NCI-H69 (cell line): ENCODE measurements at regions not wholly inside any gene's neighbourhood (a gene's known extent, or its start where the extent isn't known, plus 50 kb on each side); places are given as distances from the start of the nearest gene placed in this dataset.
"Not testable (repeated sequence)": the region's sequence is repeated elsewhere in the genome, so short reads cannot be mapped to it uniquely, and the experiment has no call there.

Experiments used
- DNase-seq: peaks from one replicate; lab custom pipeline; 2025; lab: John Stamatoyannopoulos, UW

DNA sequence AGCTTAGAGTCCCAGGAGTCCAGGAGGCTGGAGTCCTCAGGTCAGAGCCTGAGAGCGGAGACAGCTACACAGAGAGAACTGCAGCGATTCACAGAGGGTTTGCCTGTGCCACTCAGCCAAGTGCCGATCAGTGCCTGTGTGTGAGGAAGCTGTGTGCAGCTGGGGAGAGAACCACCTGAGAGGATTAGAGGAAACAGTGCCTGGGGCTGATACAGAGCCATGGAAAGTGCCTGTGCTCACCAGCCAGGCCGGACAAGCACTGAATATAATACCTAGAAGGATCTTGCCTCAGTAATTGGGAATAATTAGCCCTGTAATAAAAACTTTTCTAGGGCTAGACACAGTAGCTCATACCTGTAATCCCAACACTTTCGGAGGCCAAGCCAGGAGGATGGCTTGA, 134.7 kb downstream of the ARHGAP11B start:
- DNase-seq, result not testable (repeated sequence)

DNA sequence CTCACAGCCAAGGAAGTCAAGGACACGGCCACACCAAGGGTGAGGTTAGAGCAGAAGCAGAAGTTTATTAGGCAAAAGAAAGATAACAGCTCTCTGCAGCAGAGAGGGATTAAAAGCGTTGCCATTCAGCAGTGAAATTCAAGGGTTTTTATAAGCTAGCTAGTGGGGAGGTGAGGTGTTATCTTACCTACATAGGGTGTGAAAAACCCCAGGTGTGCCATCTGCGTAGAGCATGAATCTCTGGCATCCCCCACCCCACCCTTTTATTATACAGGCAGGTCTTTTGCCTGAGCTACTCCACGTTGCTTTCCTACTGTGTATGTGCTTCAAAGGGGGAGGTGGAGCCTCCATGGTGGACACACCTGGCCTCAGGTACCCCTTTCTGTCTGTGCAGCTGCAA, 135.4 kb downstream of the ARHGAP11B start:
- not testable (repeated sequence) for DNase-seq

DNA sequence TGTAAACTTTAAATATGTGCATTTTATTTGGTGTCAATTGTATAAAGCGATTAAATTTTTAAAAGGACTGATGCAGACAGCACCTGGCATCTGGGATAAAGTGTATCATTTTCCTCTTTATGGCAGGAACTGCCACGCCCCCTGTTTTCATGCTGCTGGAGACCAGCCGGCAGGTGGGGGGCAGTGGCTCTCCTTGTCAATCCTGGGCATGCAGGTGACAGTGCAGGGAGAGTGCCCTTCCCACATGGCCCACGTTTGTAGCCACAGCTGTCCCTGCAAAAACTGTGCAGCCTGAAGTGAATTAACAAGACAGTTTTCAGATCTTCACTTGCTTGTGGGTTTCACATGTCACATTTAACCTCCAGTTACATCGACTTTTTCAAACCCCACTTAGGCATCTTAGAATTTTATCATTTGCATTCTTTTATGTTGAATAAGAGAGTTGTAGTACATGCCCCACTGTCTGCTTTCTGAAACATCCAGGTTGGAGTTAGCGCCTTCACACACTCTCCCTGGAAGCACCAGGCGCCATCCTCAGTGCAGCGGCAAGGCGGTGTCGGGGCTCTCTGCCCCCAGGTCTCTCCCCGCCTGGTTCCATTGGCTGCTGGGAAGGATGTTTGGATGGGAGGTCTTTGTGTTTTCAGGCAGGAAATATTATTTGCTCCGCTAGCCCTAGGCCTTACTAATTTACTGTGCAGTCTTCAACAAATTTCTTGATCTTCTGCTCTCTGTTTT, 134.2 kb upstream of the FAN1 start:
- DNase-seq, result peak; percentile 75

DNA sequence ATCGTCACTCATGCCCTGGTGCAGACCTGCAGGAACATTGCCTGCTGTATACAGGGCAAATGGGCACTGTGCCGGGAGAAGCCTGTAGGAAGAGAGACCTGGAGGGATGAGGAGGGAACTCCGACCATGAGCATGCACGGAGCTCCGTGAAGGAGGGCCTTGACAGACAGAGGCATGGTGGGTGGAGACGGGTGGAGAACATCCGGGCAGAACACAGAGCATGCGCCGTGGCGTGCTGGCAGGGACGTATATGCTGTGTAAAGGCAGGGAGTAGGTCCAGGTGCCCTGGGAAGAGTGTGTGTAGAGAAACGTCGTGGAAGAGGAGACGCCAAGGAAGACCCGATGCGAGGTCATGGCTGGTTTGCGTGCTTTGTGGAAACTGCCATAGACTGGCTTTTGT, 133.0 kb upstream of the FAN1 start:
- no peak for DNase-seq

DNA sequence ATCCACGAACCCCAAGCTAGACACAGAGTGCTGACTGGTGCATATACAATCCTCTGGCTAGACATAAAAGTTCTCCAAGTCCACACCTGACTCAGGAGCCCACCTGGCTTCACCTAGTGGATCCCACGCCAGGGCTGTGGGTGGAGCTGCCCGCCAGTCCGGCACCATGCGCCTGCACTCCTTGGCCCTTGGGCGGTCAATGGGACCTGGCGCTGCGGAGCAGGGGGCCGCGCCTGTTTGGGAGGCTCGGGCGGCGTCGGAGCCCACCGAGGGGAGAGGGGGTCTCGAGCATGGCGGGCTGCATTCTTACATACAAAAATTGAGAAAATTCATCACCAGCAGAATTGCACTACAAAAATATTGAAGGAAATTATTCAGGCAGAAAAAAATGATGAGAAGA, 120.7 kb upstream of the FAN1 start:
- no peak for DNase-seq

DNA sequence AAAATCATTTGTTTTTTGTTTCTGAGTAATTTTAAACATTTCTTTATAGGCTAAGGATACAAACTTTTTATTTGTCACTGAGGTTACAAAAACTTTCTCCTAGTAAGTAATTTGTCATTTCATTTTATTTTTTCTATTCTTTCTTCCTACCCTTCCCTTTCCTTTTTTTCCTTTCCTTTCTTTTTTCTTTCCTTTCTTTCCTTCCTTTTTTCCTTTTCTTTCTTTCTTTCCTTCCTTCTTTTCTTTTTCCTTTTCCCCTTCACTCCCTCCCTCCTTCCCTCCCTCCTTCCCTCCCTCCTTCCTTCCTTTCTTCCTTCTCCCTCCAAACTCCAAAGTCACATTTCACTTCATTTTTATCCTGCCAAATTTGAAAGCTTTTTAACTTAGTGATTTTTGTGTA, 115.1 kb upstream of the FAN1 start:
- no peak for DNase-seq

DNA sequence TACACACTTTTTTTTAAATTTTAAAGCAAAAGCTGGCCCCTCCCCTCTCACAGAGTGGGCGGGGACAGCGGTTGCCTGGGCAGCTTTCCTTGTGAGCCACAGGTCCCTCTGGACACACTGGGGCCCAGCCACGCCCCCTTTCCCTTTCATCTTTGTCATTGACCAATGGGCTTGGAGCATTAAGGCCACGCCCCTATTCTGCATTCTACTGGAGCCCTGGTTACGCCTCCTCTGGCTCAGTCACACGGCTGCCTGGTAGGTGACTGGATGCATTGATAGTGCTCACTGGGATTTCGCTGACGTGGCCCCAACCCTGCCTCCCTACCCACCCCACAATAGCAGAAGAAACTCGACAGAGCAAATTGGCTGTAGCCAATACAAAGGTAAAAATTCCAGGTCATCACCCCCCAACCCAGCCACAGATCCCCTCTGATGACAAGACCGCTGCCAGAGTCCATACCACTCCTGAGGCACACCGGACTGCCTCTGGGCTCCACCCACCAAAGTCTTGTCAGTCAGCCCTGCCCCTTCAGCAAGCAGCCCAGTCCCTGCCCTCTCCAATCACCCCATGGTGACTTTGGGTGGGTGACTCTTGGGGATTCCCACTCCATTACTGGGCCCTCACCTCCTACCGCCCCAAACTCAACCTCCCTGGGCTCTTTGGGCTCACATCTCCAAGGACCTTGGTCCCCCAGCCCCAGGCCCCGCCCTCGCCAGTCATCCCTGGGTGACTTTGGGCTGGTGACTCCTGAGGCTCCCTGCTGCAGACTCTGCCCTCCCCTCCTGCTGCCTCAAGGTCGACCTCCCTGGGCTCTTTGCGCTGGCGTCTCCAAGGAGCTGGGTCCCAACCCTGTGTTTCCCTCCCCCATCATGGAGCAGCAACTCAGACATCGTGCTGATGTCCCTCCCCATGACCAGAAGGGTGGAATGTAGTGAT, 112.2 kb upstream of the FAN1 start:
- DNase-seq, result peak; percentile 22

DNA sequence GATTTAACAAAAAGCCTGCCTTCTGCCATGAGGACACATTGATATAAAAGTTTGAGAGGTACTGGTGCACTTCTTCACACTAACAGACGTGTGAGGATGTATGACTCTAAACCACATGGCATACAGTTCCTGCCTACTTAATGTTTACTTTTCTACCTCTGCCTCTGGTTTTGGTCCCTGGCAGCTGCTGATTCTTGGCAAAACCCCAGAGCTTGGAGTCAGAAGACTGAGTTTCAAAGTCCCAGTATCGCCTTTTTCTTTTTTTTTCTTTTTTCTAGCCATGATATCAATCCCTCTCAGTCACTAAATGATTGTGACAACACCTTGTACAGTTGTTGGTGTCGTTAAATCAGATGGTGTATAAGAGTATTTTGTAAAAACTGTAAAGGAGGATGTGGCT, 110.9 kb upstream of the FAN1 start:
- DNase-seq, result peak; percentile 40

DNA sequence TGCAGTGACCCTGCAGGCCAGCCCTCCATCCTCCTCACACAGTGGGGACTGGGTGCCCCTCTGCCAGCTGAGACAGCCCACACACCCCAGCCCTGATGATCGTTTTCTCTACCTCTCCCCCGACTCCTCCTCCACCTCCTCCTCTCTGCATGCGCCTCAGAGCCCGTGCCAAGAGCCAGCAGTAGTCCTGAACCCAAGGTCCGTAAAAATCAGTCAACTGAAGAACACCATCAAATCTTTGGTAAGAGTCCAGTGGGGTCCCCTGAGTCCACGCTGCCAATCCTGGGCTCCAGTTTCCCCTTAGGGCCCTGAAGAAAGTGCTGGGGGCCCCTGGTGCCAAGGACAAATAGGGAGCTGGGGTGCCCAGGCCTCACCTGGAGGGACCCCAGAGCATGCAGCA, 109.3 kb upstream of the FAN1 start:
- DNase-seq, result no peak

DNA sequence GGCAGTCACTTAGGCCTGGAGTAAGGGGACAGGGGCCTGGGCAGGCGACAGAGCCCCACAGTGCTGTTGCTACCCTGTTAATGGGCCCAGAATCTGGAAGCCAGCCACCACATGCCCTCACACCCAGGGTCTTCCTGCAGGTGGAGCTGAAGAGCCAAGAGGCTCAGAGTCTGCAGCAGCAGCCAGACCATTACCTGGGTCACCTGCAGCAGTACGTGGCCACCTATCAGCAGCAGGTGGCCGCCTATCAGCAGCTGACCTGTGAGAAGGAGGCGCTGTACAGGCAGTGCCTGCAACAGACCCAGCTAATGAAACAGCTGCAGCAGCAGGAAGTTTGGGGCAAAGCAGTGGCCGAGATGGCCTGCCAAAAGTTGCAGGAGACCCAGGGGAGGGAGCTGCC, 104.2 kb upstream of the FAN1 start:
- DNase-seq, result peak; percentile 70

DNA sequence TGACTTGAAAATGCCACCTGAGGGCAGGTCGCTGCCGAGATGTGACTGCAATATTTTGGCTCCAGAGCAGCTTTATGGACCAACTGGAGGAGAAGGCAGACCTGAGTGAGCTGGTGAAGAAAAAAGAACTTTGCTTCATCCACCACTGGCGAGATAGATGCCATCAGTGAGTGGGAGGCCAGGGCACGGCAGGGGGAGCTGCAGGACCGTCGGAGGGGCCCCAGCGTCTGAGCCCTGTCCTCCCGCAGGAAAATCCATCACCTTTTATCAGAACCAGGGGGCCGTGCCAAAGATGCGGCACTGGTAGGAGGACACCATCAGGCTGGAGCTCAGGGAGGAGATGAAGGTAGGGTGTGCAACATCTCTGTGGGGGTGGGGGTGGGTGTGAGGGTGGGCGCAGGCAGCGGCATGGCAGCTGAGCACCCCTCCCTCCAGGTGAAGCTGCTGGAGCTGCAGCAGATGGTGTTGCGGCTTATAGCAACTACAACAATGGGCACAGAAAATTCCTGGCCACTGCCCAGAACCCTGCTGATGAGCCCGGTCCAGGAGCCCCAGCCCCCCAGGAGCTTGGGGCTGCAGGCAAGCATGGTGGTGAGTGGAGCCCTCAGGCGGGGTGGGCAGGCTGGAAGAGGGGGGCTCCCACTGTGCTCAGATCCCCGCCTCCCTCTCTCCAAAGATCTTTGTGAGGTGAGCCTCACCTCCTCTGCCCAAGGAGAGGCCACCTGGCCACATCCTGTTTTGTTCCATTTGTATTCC, 102.4 kb upstream of the FAN1 start:
- peak; percentile 97 for DNase-seq

DNA sequence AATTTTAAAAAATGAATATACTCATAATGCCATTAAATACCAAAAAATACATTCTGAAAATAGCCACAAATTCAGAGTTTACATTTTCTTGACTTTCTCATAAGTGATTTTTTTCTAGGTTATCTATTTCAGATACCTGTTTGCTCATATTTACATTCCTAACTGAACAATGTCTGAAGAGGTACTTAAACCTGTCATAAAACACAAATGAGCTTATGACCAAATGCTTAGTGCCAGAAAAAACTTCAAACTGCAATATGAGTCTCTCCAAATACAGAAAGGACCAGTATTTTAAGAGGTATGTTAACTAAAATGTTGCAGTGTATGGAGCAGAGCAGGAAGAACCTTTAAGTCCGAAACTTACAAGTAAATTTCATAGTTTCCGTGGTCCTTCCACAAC, 101.7 kb upstream of the FAN1 start:
- DNase-seq, result peak; percentile 33

DNA sequence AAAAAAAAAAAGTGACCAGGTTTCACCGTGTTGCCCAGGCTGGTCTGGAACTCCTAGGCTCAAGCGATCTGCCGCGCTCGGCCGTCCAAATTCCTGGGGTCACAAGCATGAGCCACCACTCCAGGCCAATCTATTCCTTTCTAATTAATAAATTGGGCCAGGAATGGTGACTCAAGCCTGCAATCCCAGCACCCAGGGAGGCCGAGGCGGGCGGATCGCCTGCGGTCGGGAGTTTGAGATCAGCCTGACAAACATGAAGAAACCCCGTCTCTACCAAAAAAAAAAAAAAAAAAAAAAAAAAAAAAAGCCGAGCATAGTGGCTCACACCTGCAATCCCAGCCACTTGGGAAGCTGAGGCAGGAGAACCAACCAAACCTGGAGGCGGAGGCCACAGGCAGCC, 100.0 kb upstream of the FAN1 start:
- DNase-seq, result not testable (repeated sequence)

DNA sequence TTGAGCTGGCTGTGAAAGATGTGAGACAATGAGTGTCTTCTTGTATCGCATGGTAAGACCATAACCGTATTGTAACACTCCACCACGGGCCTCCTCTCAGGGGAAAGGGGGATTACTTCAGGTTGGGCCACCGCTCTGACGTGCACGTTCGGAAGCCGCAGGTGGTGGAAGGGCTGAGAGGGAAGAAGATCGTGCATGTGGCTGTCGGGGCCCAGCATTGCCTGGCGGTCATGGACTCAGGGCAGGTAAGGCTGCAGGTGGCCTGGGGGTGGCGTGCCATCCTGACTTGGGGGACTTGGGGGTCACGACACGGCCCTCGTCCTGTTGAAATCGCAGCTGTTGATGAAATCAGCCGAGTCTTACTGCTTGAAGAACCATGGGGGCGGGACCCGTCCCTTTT, 87.3 kb upstream of the FAN1 start:
- DNase-seq, result no peak

DNA sequence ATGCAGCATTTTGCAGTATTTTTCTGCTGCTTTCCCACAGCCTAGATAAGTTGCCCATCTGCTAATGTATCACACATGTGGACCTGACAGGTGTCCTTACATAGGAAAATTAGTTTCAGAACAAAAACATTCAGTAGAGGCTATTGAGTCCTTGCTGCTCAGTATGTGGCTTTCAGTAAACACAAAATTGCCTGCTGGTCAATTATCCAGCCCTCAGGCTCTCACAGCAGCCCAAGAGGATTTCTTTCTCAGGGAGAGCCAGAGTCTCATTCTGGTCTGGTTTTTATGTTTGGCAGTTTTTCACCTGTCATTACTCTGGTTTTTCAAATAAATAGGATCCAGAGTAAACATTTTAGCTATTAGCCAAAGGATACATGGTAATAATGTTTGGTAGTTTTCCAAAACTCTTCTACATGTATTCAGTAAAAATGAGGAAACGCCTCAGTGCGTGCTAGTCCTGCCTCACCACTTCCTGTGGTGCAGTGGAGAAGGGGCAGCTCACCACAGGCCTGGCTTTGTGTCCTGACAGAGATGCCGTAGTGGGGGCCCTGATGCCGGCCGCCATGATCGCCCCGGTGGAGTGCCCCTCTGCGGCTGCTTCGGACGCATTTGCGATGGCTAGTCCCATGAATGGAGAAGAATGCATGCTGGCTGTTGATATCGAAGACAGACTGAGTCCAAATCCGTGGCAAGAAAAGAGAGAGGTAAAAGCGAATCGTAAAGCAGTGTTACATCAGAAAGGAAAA, 80.5 kb upstream of the FAN1 start:
- DNase-seq, result peak; percentile 94

DNA sequence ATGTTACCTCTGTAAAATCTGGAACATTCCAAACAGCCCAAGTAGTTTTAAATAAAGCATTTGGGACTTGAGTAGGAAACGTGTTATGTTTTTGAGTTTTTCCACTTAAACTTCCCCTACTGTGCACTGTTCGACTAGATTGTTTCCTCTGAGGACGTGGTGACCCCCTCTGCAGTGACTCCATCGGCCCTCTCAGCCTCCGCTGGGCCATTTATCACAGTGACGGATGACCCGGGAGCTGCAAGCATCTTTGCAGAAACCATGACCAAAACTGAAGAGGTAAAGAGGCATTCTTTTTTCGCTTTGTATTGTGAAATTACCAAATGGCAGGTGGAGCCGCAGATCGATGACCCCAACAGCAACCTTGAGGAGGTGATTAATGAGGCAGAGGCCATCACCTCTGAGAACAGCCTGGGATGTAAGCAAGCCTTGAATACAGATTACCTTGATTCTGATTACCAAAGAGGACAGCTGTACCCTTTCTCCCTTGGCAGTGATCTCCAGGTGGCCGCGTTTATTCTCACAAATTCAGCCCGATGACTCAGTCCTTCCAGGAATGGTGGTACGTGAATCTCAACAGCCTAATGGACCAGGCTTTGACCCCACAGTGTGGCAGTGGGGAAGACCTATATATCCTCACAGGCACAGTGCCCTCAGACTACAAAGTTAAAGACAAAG, 79.1 kb upstream of the FAN1 start:
- DNase-seq, result peak; percentile 87

DNA sequence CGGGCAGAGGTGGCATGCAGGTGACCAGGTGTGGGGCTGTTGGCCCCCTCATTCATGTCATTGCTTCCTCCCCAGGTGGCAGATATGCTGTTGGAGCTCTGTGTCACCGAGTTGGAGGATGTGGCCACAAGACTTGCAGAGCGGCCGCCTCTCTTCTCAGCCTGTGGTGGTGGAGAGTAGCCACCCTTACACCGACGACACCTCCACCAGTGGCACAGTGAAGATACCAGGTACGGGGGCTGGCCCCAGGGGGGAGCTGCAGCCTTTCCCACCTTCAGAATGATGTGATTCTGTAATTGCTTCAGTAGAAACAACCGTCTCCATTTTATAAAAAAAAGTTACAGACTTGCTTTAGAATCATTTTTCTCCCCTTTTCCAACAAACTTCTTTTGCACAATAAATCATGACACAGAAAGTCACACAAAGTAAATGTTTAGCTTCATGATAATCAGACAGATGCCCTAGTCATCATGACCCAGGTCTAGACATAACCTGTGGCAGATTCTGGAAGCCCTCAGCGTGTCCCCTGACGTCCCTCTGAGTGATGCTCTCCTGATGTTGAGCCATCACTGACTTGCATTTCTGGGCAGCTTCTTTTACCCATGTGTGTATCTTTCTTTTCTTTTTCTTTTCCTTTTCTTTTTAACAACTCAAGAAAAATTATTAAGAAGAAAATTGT, 76.0 kb upstream of the FAN1 start:
- DNase-seq, result no peak

DNA sequence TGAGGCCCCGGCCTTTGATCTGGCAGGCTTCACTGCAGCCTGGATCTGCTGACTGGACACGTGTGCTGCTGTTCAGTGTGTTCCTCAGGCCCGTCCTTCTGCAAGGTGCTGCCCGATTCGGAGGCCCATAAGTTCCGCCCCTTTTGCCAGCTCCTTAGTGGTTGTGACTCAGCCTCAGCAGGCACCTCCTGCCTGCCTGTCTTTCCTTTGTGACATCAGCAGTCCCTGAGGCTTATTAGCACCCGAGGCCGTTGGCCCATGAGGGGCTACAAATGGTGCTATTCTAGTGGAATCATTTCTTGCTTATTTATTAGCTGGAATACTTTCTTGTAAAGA, 75.4 kb upstream of the FAN1 start:
- DNase-seq, result not testable (repeated sequence)

DNA sequence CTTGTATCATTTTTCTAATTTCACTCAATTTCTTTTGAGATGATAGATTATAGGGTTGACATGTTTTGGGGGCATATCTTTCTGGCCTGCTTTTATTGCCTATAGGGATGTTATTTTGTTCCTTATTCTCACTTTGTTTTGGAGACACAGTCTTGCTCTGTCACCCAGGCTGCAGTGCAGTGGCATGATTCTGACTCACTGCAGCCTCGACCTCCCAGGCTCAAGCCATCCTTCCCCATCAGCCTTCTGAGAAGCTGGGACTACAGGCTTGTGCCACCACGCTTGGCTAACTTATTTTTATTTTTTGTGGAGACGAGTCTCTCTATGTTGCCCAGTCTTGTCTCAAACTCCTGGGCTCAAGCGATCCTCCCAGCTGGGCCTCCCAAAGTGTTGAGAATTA, 72.8 kb upstream of the FAN1 start:
- no peak for DNase-seq

DNA sequence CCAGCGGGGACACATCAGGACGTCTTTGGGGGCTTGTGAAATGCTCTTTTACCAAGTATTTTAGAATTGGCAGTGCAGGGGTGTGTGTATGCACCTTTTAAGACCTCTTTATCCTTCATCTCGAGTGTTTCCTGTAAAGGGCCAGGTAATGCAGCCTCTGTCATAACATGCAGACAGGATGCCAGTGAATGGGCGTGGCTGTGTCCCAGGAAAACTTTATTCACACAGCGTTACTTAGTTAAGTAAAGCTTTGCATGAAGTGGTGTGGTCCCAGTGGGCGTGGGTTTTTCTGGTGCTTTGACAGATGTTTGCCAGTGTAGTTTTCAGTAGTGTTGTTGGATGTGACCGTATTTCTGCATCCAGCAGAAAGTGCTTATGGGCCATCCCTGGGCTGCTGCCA, 70.3 kb upstream of the FAN1 start:
- DNase-seq, result not testable (repeated sequence)

DNA sequence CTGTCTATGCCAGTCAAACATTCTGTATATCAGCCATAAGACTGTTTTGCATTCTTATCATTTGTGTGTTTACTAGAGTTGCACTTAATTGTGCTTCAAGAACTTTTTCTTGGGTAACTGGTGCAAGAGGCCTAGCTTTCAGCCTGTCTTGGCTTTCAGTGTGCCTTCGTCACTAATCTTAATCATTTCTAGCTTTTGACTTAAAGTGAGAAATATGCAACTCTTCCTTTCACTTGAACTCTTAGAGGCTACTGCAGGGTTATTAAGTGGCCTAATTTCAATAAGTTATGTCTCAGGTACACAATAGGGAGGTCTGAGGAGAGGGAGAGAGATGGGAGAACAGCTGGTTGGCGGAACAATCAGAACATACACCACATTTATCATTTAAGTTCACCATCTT, 62.1 kb upstream of the FAN1 start:
- DNase-seq, result not testable (repeated sequence)
